Fibroblast of lung (primary cell): ENCODE measurements at regions not wholly inside any gene's neighbourhood (a gene's known extent, or its start where the extent isn't known, plus 50 kb on each side); places are given as distances from the start of the nearest gene placed in this dataset.

ENCODE experiments used
- DNase-seq, 2 donors: peaks; one replicate each; pipeline versions ENCODE4 v3.0.0 to v3.0.0-alpha.2; 2010; ENCODE audit warnings: low read depth in 2 of 2
- H2AFZ ChIP-seq: 2 replicates; pipeline ENCODE4 v1.5.1; 2012; ENCODE audit warnings: low read length, control low read depth, inconsistent platforms
- H3K27ac ChIP-seq: 2 replicates; pipeline ENCODE4 v1.5.1; 2011; ENCODE audit warnings: low read length, control low read depth; ENCODE audit not compliant: insufficient read depth
- H3K27me3 ChIP-seq: 2 replicates; pipeline ENCODE4 v1.5.1; 2011; ENCODE audit warnings: mild to moderate bottlenecking, low read length; ENCODE audit not compliant: control insufficient read depth, insufficient read depth
- H3K36me3 ChIP-seq: 2 replicates; pipeline ENCODE4 v1.5.1; 2011; ENCODE audit warnings: low read length; ENCODE audit not compliant: control insufficient read depth, insufficient read depth
- H3K4me1 ChIP-seq: 2 replicates; pipeline ENCODE4 v1.5.1; 2011; ENCODE audit warnings: low read length; ENCODE audit not compliant: control insufficient read depth, insufficient read depth; ENCODE audit errors: extremely low read depth
- H3K4me2 ChIP-seq: 2 replicates; pipeline ENCODE4 v1.5.1; 2011; ENCODE audit warnings: low read length, control low read depth; ENCODE audit not compliant: insufficient read depth; ENCODE audit errors: extremely low read depth
- H3K4me3 ChIP-seq, 4 experiments: fragments of 200-600 bp in 1 of 4; sonication (generic) in 1 of 4; replicated peaks in 1 of 4; 2 replicates each; pipeline ENCODE4 v1.5.1; 2011 to 2016; ENCODE audit warnings: low read length in 4 of 4, low read depth in 3 of 4, mild to moderate bottlenecking in 3 of 4, control low read depth in 2 of 4, inconsistent platforms in 1 of 4, mixed read lengths in 1 of 4; ENCODE audit not compliant: insufficient read depth in 1 of 4; ENCODE audit errors: control extremely low read depth in 1 of 4
- H3K79me2 ChIP-seq: 2 replicates; pipeline ENCODE4 v1.5.1; 2012; ENCODE audit warnings: mild to moderate bottlenecking, low read length, inconsistent platforms; ENCODE audit not compliant: control insufficient read depth, insufficient read depth
- H3K9ac ChIP-seq: 2 replicates; pipeline ENCODE4 v1.5.1; 2011; ENCODE audit warnings: mild to moderate bottlenecking, low read length, control low read depth; ENCODE audit not compliant: insufficient read depth
- H3K9me3 ChIP-seq: 2 replicates; pipeline ENCODE4 v1.5.1; 2012; ENCODE audit warnings: low read depth, low read length; ENCODE audit not compliant: control insufficient read depth, insufficient read depth
- H4K20me1 ChIP-seq: 2 replicates; pipeline ENCODE4 v1.5.1; 2011; ENCODE audit warnings: low read length; ENCODE audit not compliant: control insufficient read depth, insufficient read depth; ENCODE audit errors: extremely low read depth
- EZH2 ChIP-seq: IDR thresholded peaks from 2 replicates; pipeline ENCODE4 v1.5.1; 2012; ENCODE audit warnings: low read length, control low read depth, mild to moderate bottlenecking; ENCODE audit errors: missing control alignments
- TF ChIP-seq, protein P1 (sequence below), 2 donors: IDR thresholded peaks in 1 of 2; conservative IDR thresholded peaks in 1 of 2; 1 replicate in 1 of 2; 2 replicates in 1 of 2; pipeline ENCODE4 v1.5.1; 2011 to 2012; ENCODE audit warnings: low read length in 2 of 2, control low read depth in 1 of 2, inconsistent platforms in 1 of 2, low read depth in 1 of 2, mild to moderate bottlenecking in 1 of 2

- Histone ChIP-seq H3K9me3 (no peaks in the 10 kb centered on the region), H3K4me2 (no peak overlapping the region), H3K4me3 (no peak overlapping the region), H2AFZ (no peak overlapping the region), H4K20me1 (no peaks in the 10 kb centered on the region), H3K79me2 (no peaks in the 10 kb centered on the region), H3K36me3 (no peaks in the 10 kb centered on the region), H3K9ac (no peak overlapping the region), H3K27ac (no peak overlapping the region), H3K27me3 (peaks cover under 1% of the 10 kb centered on the region), H3K4me1 (no peaks in the 10 kb centered on the region)
- DNase-seq: no peak
- no peak for TF ChIP-seq EZH2
- TF ChIP-seq, protein P1, sequence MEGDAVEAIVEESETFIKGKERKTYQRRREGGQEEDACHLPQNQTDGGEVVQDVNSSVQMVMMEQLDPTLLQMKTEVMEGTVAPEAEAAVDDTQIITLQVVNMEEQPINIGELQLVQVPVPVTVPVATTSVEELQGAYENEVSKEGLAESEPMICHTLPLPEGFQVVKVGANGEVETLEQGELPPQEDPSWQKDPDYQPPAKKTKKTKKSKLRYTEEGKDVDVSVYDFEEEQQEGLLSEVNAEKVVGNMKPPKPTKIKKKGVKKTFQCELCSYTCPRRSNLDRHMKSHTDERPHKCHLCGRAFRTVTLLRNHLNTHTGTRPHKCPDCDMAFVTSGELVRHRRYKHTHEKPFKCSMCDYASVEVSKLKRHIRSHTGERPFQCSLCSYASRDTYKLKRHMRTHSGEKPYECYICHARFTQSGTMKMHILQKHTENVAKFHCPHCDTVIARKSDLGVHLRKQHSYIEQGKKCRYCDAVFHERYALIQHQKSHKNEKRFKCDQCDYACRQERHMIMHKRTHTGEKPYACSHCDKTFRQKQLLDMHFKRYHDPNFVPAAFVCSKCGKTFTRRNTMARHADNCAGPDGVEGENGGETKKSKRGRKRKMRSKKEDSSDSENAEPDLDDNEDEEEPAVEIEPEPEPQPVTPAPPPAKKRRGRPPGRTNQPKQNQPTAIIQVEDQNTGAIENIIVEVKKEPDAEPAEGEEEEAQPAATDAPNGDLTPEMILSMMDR (conservative IDR thresholded peaks at IDR 0.05 in 1 of 2, IDR thresholded peaks at IDR 0.05 in 1 of 2; ENCODE audit: low read depth in 1 of 2, low read length in 2 of 2): no peak
Observed at GRCh38 chr1:75984781-75985180, 52.6 kb upstream of the ASB17 start.

DNA sequence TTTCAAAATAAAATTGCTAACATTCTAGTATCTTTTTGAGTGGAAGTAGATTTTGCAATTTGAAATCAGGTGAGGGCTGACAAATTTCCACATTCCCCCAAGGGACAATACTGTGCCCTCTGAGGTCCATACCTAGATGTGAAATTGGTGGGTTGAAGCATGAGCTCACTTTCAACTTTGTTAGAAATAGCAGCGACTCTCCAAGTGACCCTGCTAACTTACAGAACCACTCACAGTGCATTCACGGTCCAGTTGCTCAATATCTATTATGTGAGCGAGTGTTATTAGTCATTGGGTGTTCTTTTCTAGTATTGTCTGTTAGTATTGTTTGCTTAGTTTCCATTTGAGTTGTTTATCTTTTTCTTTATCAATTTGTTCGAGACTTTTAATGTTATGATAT, 53.6 kb upstream of the ASB17 start:
- H3K79me2 ChIP-seq: no peaks in the 10 kb centered on the region
- H3K27me3 ChIP-seq: peaks cover 4% of the 10 kb centered on the region
- DNase-seq: peak in 1 of 2 donors; percentile 77
- no peaks in the 10 kb centered on the region for H4K20me1 ChIP-seq
- no peak overlapping the region for H3K4me3 ChIP-seq
- H3K9ac ChIP-seq: no peak overlapping the region
- H3K4me1 ChIP-seq: no peaks in the 10 kb centered on the region
- no peak overlapping the region for H3K4me2 ChIP-seq
- no peaks in the 10 kb centered on the region for H3K9me3 ChIP-seq
- no peak overlapping the region for H3K27ac ChIP-seq
- TF ChIP-seq, protein P1 (conservative IDR thresholded peaks at IDR 0.05 in 1 of 2, IDR thresholded peaks at IDR 0.05 in 1 of 2; ENCODE audit: low read depth in 1 of 2, low read length in 2 of 2): no peak
- TF ChIP-seq EZH2: no peak
- H3K36me3 ChIP-seq: no peaks in the 10 kb centered on the region
- no peak overlapping the region for H2AFZ ChIP-seq

DNA sequence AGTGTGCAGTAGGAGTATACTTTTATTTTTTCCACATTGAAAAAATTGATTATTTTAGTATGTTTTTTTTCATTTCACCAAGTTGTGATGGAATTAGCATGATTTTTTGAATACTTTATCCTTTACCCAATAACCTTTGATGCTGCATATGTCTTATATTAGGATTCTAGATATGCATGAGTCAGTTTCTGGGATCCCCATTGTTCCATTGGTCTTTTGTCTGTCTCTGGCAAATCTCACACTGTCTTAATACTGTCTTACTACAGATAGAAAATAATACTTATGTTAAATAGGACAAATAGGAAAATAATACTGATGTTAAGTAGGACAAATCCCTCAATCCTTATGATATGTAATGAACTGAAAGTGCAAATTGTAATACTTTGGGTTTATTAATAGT, 54.3 kb upstream of the ASB17 start:
- H3K9ac ChIP-seq: no peak overlapping the region
- DNase-seq: no peak

More for the DNA sequence above, 54.3 kb upstream of the ASB17 start:
- no peak for TF ChIP-seq EZH2
- TF ChIP-seq, protein P1 (conservative IDR thresholded peaks at IDR 0.05 in 1 of 2, IDR thresholded peaks at IDR 0.05 in 1 of 2; ENCODE audit: low read depth in 1 of 2, low read length in 2 of 2): no peak
- Histone ChIP-seq H3K27ac (no peak overlapping the region), H4K20me1 (no peaks in the 10 kb centered on the region), H3K79me2 (no peaks in the 10 kb centered on the region), H3K9me3 (no peaks in the 10 kb centered on the region), H3K36me3 (no peaks in the 10 kb centered on the region), H3K4me2 (no peak overlapping the region), H3K4me3 (no peak overlapping the region), H3K4me1 (no peaks in the 10 kb centered on the region), H2AFZ (no peak overlapping the region), H3K27me3 (peaks cover 4% of the 10 kb centered on the region)
